ENCODE measurements at regions not wholly inside any gene's neighbourhood (a gene's known extent, or its start where the extent isn't known, plus 50 kb on each side); places are given as distances from the start of the nearest gene placed in this dataset.

DNA sequence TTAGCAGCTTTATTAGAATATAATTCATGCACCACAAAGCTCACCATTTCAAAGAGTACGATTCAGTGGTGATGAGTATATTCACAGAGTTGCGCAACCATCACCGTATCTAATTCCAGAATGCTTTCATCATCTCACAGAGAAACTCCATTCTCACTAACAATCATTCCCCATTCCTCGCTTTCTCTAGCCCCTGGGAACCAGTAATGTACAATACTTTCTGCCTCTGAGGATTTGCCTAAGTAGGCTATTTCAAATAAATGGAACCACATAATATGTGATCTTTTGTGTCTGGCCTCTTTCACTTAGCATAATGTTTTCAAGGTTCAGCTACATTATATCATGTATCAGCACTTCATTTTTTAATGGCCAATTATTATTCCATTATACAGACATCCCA lies 145.1 kb upstream of the ADAMTS16 start:
- TF ChIP-seq, protein P1, sequence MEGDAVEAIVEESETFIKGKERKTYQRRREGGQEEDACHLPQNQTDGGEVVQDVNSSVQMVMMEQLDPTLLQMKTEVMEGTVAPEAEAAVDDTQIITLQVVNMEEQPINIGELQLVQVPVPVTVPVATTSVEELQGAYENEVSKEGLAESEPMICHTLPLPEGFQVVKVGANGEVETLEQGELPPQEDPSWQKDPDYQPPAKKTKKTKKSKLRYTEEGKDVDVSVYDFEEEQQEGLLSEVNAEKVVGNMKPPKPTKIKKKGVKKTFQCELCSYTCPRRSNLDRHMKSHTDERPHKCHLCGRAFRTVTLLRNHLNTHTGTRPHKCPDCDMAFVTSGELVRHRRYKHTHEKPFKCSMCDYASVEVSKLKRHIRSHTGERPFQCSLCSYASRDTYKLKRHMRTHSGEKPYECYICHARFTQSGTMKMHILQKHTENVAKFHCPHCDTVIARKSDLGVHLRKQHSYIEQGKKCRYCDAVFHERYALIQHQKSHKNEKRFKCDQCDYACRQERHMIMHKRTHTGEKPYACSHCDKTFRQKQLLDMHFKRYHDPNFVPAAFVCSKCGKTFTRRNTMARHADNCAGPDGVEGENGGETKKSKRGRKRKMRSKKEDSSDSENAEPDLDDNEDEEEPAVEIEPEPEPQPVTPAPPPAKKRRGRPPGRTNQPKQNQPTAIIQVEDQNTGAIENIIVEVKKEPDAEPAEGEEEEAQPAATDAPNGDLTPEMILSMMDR (IDR thresholded peaks at IDR 0.05): no peak
- TF ChIP-seq POLR2AphosphoS5 (IDR thresholded peaks at IDR 0.05; ENCODE audit: insufficient read depth in 1 of 2, low read depth in 1 of 2): no peak
